Suprapubic skin (tissue), 4 donors: ENCODE measurements at regions not wholly inside any gene's neighbourhood (a gene's known extent, or its start where the extent isn't known, plus 50 kb on each side); places are given as distances from the start of the nearest gene placed in this dataset.

ENCODE experiments used
- DNase-seq, 2 donors: peaks; one replicate each; pipeline ENCODE4 v3.0.0-alpha.2; 2019; ENCODE audit warnings: low spot score in 2 of 2
- H3K27ac ChIP-seq: fragments of 200-600 bp; sonication (generic); one replicate; pipeline ENCODE4 v1.5.1; 2019
- H3K27me3 ChIP-seq: fragments of 200-600 bp; sonication (generic); one replicate; pipeline ENCODE4 v1.5.1; 2019
- H3K36me3 ChIP-seq: fragments of 200-600 bp; sonication (generic); one replicate; pipeline ENCODE4 v1.5.1; 2019
- H3K4me1 ChIP-seq: fragments of 200-600 bp; sonication (generic); one replicate; pipeline ENCODE4 v1.5.1; 2019
- H3K4me3 ChIP-seq: fragments of 200-600 bp; sonication (generic); one replicate; pipeline ENCODE4 v1.5.1; 2019; ENCODE audit warnings: mild to moderate bottlenecking
- H3K9me3 ChIP-seq: fragments of 200-600 bp; sonication (generic); one replicate; pipeline ENCODE4 v1.5.1; 2019
- EP300 ChIP-seq: sonication (generic); formaldehyde crosslinking; IDR thresholded peaks from one replicate; pipeline ENCODE4 v1.6.1; 2017; ENCODE audit warnings: antibody characterized with exemption
- POLR2A ChIP-seq, 2 donors: fragments of 450-650 bp; IDR thresholded peaks; one replicate each; pipeline ENCODE4 v1.6.1; 2017; ENCODE audit warnings: antibody characterized with exemption in 2 of 2, mild to moderate bottlenecking in 2 of 2, moderate library complexity in 2 of 2
- POLR2AphosphoS5 ChIP-seq, 3 donors: sonication (generic); formaldehyde crosslinking; IDR thresholded peaks; one replicate each; pipeline ENCODE4 v1.6.1; 2017; ENCODE audit warnings: antibody characterized with exemption in 3 of 3
- WGBS: methylation state at CpG from one replicate; pipeline ENCODE4 v1.1.5; 2018; 5-methylcytosine and 5-hydroxymethylcytosine counted together
- TF ChIP-seq, protein P1 (sequence below), 2 donors: fragments of 200-600 bp in 1 of 2; fragments of 450-650 bp in 1 of 2; sonication (generic) in 1 of 2; IDR thresholded peaks; one replicate each; pipeline ENCODE4 v1.5.1; 2016 to 2019; ENCODE audit warnings: antibody characterized with exemption in 2 of 2, mild to moderate bottlenecking in 1 of 2, moderate library complexity in 1 of 2

DNA sequence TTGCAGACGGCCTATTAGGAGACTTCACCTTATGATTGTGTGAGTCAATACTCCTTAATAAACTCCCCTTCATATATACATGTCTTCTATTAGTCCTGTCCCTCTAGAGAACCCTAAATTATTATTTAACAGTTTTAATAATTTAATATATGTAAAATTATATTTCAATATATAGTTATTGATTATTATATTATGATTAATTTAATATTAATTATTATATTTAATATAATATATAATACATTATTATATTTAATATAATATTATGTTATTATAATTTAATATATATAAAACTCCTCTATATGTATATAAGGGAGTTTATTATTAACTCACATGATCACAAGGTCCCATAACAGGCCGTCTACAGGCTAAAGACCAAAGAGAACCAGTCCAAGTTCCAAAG lies 533.2 kb downstream of the ARAP2 start:
- peaks cover 19% of the 10 kb centered on the region for H3K9me3 ChIP-seq
- no peaks in the 10 kb centered on the region for H3K27me3 ChIP-seq
- TF ChIP-seq POLR2A (IDR thresholded peaks at IDR 0.05): no peak
- no peak for TF ChIP-seq POLR2AphosphoS5 (IDR thresholded peaks at IDR 0.05)
- TF ChIP-seq, protein P1, sequence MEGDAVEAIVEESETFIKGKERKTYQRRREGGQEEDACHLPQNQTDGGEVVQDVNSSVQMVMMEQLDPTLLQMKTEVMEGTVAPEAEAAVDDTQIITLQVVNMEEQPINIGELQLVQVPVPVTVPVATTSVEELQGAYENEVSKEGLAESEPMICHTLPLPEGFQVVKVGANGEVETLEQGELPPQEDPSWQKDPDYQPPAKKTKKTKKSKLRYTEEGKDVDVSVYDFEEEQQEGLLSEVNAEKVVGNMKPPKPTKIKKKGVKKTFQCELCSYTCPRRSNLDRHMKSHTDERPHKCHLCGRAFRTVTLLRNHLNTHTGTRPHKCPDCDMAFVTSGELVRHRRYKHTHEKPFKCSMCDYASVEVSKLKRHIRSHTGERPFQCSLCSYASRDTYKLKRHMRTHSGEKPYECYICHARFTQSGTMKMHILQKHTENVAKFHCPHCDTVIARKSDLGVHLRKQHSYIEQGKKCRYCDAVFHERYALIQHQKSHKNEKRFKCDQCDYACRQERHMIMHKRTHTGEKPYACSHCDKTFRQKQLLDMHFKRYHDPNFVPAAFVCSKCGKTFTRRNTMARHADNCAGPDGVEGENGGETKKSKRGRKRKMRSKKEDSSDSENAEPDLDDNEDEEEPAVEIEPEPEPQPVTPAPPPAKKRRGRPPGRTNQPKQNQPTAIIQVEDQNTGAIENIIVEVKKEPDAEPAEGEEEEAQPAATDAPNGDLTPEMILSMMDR (IDR thresholded peaks at IDR 0.05): no peak
- no peak for TF ChIP-seq EP300
- H3K4me1 ChIP-seq: no peaks in the 10 kb centered on the region
- DNase-seq: no peak
- H3K4me3 ChIP-seq: no peak overlapping the region
- 93% methylated on average over 2 of the region's 2 CpGs for WGBS
- H3K36me3 ChIP-seq: no peaks in the 10 kb centered on the region
- H3K27ac ChIP-seq: no peak overlapping the region

DNA sequence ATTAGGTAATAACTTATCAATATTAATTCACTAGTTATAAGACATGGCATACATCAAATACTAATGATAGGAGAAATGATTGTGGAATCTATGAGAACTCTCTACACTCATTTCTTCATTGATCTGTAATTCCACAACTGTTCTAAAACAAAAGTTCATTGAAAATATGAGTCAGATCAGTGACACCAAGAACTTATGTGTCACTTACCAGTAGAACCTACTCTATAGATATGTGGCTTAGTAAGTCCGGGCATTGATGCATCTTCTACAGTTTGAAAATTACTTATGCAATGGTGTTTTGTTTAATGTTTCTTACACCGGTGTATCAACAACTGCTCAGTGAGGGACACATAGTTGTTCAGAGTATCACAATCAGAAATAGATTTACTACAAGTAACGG lies 520.3 kb downstream of the ARAP2 start:
- Histone ChIP-seq H3K27ac (no peak overlapping the region), H3K36me3 (no peaks in the 10 kb centered on the region), H3K9me3 (no peaks in the 10 kb centered on the region), H3K27me3 (no peaks in the 10 kb centered on the region), H3K4me1 (no peaks in the 10 kb centered on the region), H3K4me3 (no peak overlapping the region)
- no peak for DNase-seq
- TF ChIP-seq POLR2A (IDR thresholded peaks at IDR 0.05) (no peak), EP300 (no peak), POLR2AphosphoS5 (IDR thresholded peaks at IDR 0.05) (no peak)
- TF ChIP-seq, protein P1 (IDR thresholded peaks at IDR 0.05): no peak
- 90% methylated on average over 3 of the region's 3 CpGs for WGBS

DNA sequence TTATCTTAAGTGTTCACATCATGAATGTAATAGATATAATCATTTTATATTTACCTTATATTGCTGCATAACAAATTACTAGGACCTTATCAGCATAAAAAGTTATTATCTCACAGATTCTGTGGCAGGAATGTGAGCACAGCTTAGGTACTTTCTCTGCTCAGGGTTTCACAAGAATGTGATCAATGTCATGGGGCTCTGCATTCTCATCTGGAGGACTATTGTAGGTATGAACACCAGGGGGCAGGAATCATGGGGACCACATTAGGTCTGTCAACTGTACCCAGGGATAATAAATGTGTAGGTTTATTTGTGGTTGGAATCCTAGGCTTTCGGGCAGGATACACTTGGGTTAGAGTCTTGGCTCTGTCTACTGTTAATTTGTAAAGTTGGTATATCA lies 519.2 kb downstream of the ARAP2 start:
- H3K4me3 ChIP-seq: no peak overlapping the region
- H3K27ac ChIP-seq: no peak overlapping the region
- H3K27me3 ChIP-seq: no peaks in the 10 kb centered on the region
- WGBS: 82% methylated on average over 1 of the region's 1 CpG
- H3K4me1 ChIP-seq: no peaks in the 10 kb centered on the region
- H3K36me3 ChIP-seq: no peaks in the 10 kb centered on the region
- no peaks in the 10 kb centered on the region for H3K9me3 ChIP-seq
- TF ChIP-seq EP300 (no peak), POLR2AphosphoS5 (IDR thresholded peaks at IDR 0.05) (no peak), POLR2A (IDR thresholded peaks at IDR 0.05) (no peak)
- TF ChIP-seq, protein P1 (IDR thresholded peaks at IDR 0.05): no peak
- no peak for DNase-seq

GRCh38 chr4:35730414-35730813 lies 513.9 kb downstream of the ARAP2 start:
- TF ChIP-seq EP300 (no peak), POLR2A (IDR thresholded peaks at IDR 0.05) (no peak), POLR2AphosphoS5 (IDR thresholded peaks at IDR 0.05) (no peak)
- TF ChIP-seq, protein P1 (IDR thresholded peaks at IDR 0.05): no peak

DNA sequence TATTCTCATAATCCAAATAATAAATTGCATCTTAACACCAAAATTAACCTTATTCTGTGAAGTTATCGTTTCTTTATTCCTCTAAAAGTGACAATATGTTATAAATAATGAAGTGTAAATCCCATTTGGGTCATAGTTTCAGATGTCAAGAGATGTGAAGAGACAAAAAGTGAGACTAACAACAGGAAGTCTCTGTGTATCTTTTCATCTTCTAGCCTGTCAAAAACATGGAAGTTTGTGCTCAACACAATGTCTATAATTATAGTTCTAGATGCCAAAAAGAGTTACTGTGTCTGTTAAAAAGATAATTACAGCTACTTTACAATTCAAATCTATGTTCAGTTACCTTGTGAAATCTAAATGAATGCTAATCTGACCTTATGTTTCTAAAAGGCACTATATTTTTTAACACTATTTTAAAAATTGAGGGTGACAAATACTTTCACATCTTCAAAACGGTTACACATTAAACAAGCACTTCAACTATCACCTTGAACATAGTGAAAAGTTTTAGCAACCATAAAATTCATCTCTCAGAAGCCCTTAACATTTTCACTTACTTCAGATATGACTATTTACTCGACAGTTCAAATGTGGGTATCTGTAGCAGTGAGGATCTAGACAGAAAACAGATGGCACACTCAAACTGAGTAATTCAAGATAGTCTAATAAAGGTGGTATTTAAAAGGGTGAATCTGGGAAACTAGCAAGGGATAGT lies 509.8 kb downstream of the ARAP2 start:
- Histone ChIP-seq H3K9me3 (no peaks in the 10 kb centered on the region), H3K27ac (no peak overlapping the region), H3K4me1 (no peaks in the 10 kb centered on the region), H3K4me3 (no peak overlapping the region), H3K36me3 (no peaks in the 10 kb centered on the region), H3K27me3 (no peaks in the 10 kb centered on the region)
- TF ChIP-seq, protein P1 (IDR thresholded peaks at IDR 0.05): no peak
- TF ChIP-seq EP300 (no peak), POLR2AphosphoS5 (IDR thresholded peaks at IDR 0.05) (no peak), POLR2A (IDR thresholded peaks at IDR 0.05) (no peak)
- WGBS: 78% methylated on average over 3 of the region's 3 CpGs
- DNase-seq: no peak

More at GRCh38 chr4:35730414-35730813, 513.9 kb downstream of the ARAP2 start:
- H3K9me3 ChIP-seq: no peaks in the 10 kb centered on the region
- H3K36me3 ChIP-seq: no peaks in the 10 kb centered on the region
- no peak overlapping the region for H3K4me3 ChIP-seq
- no peak overlapping the region for H3K27ac ChIP-seq
- H3K27me3 ChIP-seq: no peaks in the 10 kb centered on the region
- no peaks in the 10 kb centered on the region for H3K4me1 ChIP-seq
- no peak for DNase-seq
- WGBS: 87% methylated on average over 2 of the region's 2 CpGs
